RWPE1 (cell line): ENCODE measurements at regions not wholly inside any gene's neighbourhood (a gene's known extent, or its start where the extent isn't known, plus 50 kb on each side); places are given as distances from the start of the nearest gene placed in this dataset.

ENCODE experiments used
- CTCF ChIA-PET: fragments of 350-600 bp; sonication (Branson Sonifier 250); formaldehyde crosslinking; extraction: SDS; loops from one replicate; lab custom pipeline; 2021; lab: Yijun Ruan, JAX
- POLR2A ChIA-PET: fragments of 400-600 bp; formaldehyde crosslinking; extraction: SDS; loops from one replicate; lab custom pipeline; 2020; ENCODE audit warnings: antibody characterized with exemption; ENCODE audit not compliant: low non-redundant PET; lab: Yijun Ruan, JAX
- DNase-seq: peaks from one replicate; pipeline ENCODE4 v3.0.0; 2012; ENCODE audit warnings: low spot score
- H3K27ac ChIP-seq: fragments of 450-650 bp; 2 replicates; pipeline ENCODE4 v1.5.1; 2017
- TF ChIP-seq, protein P1 (sequence below): fragments of 450-650 bp; conservative IDR thresholded peaks from 2 replicates; pipeline ENCODE4 v1.5.1; 2017; ENCODE audit warnings: low read depth, mild to moderate bottlenecking

DNA sequence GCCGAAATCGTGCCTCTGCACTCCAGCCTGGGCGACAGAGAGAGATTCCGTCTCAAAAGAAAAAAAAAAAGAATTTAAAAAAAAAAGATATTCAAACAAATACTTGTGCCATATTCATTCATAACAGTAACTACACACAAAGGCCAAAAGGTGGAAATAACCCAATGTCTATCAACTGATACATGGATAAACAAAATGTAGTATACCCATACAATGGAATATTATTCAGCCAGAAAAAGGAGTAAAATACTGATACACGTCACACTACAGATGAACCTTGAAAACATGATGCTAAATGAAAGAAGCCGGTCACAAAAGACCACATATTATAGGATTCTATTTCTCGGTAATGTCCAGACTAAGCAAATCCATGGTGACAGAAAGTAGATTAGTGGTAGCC is 109.4 kb upstream of the SOD1 start:
- no peak overlapping the region for H3K27ac ChIP-seq
- TF ChIP-seq, protein P1, sequence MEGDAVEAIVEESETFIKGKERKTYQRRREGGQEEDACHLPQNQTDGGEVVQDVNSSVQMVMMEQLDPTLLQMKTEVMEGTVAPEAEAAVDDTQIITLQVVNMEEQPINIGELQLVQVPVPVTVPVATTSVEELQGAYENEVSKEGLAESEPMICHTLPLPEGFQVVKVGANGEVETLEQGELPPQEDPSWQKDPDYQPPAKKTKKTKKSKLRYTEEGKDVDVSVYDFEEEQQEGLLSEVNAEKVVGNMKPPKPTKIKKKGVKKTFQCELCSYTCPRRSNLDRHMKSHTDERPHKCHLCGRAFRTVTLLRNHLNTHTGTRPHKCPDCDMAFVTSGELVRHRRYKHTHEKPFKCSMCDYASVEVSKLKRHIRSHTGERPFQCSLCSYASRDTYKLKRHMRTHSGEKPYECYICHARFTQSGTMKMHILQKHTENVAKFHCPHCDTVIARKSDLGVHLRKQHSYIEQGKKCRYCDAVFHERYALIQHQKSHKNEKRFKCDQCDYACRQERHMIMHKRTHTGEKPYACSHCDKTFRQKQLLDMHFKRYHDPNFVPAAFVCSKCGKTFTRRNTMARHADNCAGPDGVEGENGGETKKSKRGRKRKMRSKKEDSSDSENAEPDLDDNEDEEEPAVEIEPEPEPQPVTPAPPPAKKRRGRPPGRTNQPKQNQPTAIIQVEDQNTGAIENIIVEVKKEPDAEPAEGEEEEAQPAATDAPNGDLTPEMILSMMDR, result no peak
- DNase-seq, result no peak
- CTCF ChIA-PET, result interaction anchor here (0.7 kb wide), 1 partner anchor 1540 kb away, joined by 4 read pairs; no protein-coding TSS in a partner anchor
- POLR2A ChIA-PET, result no interaction called here

DNA sequence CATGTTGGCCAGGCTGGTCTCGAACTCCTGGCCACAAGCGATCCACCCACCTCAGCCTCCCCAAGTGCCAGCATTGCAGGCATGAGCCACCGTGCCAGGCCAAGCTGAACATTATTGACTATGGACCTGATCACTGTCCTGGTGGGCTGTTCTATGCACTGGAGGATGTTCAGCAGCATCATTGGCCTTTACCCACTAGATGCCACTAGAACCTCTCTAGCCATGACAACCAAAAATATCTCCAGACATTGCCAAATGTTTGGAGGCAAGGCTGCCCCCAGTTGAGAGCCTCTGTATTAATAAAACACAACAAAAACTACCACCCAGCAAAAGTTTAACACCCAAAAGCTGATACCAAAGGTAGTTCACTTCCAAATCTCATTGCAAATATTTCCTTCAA is 110.8 kb upstream of the SOD1 start:
- no peak overlapping the region for H3K27ac ChIP-seq
- POLR2A ChIA-PET, result no interaction called here
- CTCF ChIA-PET, result no interaction called here
- DNase-seq, result no peak
- TF ChIP-seq, protein P1, result no peak

DNA sequence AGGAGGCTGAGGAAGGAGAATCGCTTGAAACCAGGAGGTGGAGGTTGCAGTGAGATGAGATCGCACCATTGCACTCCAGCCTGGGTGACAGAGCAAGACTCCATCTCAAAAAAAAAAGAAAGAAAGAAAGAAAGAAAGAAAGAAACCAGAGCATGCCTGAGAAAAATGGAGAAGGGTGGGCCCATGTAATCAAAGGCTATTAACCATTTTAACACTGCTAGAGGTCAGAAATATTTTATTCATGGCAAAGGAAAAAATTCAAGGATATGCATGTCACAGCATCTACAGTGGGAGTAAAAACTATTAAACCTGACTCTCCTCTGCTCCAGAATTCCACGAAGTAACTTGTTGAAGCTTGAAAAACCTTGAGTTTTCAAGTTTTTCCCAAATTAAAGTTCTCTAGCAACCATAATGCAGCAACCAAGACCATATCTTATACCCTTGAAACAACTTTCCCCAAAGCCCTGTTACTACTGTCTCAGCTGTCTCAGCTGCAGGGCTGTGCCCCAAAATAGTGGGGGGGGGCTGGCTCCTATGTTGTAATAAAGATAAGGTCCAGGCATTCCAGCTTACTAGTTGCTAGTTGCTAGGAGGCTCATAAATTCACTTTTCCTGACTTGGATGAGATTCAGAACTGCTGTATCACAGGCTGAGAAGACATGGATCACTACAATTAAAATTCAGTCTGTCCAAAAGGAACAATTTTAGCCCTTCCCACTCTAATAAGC is 112.9 kb upstream of the SOD1 start:
- H3K27ac ChIP-seq, result no peak overlapping the region
- CTCF ChIA-PET, result interaction anchor here (0.9 kb wide), 1 partner anchor 360 kb away, joined by 4 read pairs; no protein-coding TSS in a partner anchor
- POLR2A ChIA-PET, result interaction anchor here (0.8 kb wide), 1 partner anchor 13 kb away, joined by 4 read pairs; no protein-coding TSS in a partner anchor
- TF ChIP-seq, protein P1, result no peak
- DNase-seq, result no peak

- DNase-seq, result no peak
- ChIA-PET CTCF (interaction anchor here (0.7 kb wide), 1 partner anchor 36 kb away, joined by 3 read pairs; no protein-coding TSS in a partner anchor), POLR2A (no interaction called here)
- no peak overlapping the region for H3K27ac ChIP-seq
- TF ChIP-seq, protein P1, result no peak
Measured at GRCh38 chr21:31545036-31545435, 114.5 kb upstream of the SOD1 start.

GRCh38 chr21:31543191-31543590 is 116.3 kb upstream of the SOD1 start:
- no peak for DNase-seq
- no peak overlapping the region for H3K27ac ChIP-seq
- ChIA-PET CTCF (interaction anchor here (1.1 kb wide), 1 partner anchor 15 kb away, joined by 4 read pairs; no protein-coding TSS in a partner anchor), POLR2A (no interaction called here)
- TF ChIP-seq, protein P1, result no peak

DNA sequence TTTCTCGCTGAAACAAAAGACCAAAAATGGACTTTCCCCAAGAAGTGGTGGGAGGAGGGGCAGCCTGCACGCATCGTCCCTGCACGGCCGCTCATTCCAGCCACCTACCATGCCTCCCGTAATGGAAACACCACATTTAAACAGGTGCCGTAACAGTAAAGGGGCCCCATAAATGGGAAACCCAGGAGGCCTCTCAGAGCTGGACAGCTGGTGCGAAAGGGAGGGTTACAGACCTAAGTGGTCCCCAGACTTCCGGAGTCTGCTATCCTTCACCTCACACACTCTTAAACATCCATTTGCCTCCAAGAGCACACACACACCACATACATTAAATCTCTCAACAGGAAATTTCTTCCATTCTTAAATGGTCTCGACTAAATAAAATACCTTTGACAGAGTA is 120.7 kb upstream of the SOD1 start:
- TF ChIP-seq, protein P1, result no peak
- H3K27ac ChIP-seq, result no peak overlapping the region
- CTCF ChIA-PET, result no interaction called here
- DNase-seq, result no peak
- POLR2A ChIA-PET, result no interaction called here
